HG03521 (cell line): ENCODE measurements at regions not wholly inside any gene's neighbourhood (a gene's known extent, or its start where the extent isn't known, plus 50 kb on each side); places are given as distances from the start of the nearest gene placed in this dataset.

ENCODE experiments used
- ATAC-seq: cut with Tn5 transposase; IDR thresholded peaks from one replicate; pipeline ENCODE4 v1.9.1; 2021; ENCODE audit warnings: mild to moderate bottlenecking, moderate library complexity; ENCODE audit not compliant: unreplicated experiment

DNA sequence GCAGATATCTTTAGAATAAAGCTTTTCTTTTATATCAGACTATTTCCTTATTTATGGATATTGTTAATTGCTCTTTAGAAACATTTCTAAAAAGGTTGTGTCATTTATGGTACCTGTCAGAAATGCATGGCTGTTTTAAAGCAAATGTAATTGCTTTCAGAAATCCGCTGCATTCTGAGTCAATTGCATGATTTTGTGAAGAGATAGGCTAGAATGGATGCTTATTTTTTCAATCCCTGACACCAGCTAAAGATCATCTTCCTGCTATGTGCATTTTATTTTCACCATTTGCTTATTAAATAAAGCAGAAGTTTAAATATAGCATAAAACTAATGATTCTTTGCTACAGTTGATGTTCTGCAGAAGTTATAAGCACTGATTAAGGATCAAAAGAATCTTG is 170.2 kb upstream of the C9orf72 start:
- ATAC-seq: no peak

DNA sequence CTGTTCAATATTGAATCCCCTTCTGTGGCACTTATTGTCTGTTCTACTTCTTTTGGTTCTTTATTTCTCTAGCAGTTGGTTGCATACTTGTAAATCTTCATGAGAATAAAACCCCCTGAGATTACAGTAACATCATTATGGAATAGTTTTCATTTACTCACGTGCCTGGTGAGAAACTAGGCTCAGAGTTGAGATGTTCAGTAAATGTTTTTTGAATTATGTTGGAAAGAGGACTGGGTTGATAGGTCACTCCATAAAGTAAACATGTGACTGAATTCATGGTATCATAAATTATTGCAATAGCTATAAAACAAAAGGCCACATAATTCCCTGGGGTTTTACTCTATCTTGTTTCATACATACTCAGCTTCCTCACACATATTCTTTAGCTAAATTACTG is 174.2 kb upstream of the C9orf72 start:
- ATAC-seq: no peak

GRCh38 chr9:27749838-27750237 is 176.6 kb upstream of the C9orf72 start:
- ATAC-seq: no peak

DNA sequence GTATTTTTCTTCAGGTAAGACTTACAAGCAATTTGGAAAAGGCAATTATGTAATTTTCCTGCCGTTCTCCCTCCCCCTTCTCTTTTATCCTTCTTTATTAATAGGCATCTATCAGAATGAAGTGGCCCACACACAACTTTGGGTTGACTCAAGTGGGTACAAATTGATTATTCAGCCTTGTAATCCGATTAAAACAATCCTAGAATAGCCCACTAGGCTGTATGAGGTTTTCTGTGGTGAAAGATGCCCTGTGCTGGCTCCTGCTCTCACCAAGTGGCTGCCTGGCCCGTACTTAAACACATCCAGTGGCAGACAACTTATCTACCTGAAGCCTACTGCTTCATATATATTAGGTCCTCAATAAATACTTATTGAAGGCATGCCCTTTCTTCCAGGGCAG is 177.3 kb upstream of the C9orf72 start:
- ATAC-seq: no peak

DNA sequence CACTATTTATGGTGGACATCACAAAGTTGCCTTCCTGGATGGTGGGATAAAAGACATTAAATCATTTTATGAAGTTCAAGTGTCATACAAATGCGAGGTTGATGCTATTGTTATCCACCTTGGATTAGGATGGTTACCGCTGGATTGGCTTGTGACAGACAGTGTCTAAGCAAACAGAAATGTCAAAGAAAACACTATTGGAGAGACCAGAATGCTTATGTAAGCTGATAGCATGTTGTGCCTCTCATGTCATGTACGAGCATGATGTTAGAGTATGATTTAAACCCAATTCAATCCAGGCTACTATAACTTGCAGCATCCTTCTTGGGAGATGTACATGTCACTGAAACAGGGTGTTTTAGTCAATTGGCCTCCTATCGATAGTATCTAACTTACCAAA is 178.8 kb upstream of the C9orf72 start:
- no peak for ATAC-seq

DNA sequence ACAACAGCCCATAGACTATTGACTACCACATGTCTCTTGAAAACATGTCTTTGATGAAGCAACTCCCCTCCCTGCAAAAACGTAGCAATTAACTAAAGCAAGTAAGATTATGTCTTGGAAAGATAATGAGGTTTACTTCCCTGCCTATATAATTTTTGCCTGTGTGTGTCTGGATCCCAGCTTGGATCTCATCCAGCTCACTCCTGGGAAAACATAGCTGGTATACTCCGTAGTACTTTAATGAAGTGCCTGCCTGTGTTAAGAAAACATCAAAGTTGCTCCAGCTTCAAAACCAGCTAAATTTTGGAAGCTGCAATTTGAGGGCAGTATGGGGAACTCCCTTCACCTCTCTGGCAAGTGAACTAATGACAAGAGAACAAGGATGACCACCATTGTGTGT is 182.6 kb upstream of the C9orf72 start:
- no peak for ATAC-seq

DNA sequence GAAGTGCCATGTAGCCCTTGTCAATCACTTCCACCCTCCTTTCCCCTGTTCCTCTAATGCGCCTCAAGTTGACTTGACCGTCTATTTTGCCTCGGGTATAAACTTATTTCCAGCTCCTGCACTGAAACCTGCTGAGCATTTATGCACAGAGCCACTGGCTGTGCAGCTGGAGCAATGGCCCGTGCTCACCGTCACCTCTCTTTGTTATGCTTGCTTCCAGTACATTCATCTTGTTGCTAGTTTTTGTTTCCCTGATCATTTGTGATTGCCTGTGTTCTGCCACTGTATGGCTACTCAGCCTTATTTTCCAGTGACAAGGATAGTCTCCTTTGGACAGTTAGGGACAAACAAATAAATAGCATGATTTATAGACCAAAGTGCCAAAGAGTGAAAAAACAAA is 183.1 kb upstream of the C9orf72 start:
- no peak for ATAC-seq

- no peak for ATAC-seq
Measured at GRCh38 chr9:27763831-27764230, 190.6 kb upstream of the C9orf72 start.

DNA sequence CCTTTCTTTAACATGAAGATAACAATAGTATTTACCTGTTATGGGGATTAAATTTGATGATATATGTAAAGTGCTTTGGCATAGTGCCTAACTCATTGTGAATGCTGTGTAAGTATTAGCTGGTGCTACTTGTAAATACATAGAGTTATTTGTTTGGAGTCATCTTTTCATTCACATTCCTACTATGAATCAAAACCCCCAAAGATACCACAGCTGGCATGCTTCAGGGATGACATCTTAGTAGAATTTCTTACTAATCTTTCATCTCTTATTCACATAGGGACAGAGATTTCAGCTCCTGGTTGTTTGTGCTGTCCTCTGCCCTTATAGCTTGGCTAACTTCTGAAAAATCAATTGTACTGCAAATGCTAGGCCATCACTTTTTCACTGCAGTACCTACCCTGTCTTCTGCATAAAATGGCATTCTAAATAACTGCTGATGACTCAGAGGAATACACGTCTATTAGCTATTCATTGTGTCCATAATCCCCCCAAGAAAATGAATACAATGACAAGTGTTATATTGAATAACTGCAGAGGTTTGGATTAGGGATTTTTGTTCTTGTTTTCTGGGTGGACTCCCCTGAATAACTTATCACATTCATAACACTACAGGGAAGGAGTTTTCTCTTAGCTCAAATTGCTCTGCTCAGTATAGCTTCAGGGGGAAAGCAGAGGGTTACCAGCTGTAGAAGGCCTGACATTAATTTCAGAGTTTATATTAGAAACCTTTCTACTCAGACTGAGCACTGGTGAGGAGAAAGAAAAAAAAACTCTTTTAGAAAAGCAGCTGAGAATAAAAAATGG is 192.2 kb upstream of the C9orf72 start:
- ATAC-seq: no peak

DNA sequence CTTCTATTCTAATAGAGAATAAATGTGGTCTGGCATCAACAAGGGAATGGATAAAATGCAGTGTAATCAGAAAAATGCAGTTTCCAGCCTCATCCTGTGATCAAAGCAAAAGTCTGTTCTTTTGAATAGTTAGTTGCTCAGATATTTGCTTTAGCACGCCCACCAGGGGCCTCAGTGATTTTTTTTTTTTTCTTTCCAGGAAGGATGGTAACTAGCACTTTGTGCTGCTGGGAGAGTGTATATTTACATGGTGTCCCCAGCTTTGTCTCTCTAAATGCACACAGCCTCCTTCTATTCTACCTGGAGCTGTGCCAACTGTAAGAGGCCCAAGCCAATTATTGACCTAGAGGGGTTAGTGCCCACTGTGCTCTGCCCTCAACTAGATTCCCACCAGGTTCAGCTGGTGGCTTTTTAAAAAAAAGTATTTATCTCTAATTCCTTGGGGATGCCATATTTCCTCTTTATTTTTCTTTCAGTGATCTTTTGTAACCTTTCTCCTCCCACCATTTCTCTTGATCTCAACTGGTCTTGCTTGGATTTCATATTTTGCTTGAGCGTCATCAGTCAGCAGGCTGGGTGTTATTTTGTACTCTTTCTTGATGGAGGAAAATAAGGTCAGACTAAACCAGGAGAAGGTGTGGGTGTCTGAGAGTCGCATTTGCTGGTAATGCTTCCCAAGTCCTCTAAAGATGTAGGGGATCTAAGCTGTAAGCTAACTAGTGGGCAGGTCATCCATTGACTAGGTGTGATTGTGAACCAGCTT is 193.0 kb upstream of the C9orf72 start:
- no peak for ATAC-seq

DNA sequence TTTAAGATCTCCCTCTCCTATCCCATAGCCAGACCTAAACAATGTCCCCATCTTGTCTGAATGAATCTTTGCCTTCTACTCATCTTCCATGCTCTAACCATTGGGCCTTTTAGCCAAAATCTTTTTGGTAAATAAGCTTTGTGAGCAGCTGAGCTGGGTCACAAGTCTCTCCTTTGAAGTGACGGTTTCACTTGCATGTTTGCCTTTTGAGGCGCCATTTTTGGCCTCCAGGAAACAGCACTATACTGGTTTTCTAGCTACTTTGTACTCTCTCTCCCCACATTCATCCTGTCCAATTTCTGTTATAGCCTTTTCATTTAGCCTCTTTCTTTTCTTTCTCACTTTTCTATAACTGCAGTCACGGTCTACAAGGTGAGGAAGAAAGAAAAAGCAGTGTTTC is 195.5 kb upstream of the C9orf72 start:
- ATAC-seq: no peak

DNA sequence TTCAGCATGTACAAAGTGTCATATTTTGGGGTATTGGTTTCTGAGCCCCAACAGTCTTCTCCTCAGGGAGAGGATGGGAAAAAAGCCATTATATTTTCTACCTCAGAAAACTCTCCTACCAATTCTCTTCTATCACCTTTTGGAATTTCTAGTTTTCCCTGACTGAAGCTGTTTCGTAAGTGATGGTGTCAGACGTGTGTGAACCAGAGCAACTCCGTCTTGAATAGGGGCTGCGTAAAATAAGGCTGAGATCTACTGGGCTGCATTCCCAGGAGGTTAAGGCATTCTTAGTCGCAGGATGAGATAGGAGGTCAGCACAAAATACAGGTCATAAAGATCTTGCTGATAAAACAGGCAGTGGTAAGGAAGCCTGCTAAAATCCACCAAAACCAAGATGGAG is 197.3 kb upstream of the C9orf72 start:
- no peak for ATAC-seq

- no peak for ATAC-seq
Measured at GRCh38 chr9:27771803-27772545, 198.7 kb upstream of the C9orf72 start.

- no peak for ATAC-seq
Measured at GRCh38 chr9:27784847-27785713, 211.8 kb upstream of the C9orf72 start.

GRCh38 chr9:27785714-27786100 is 212.4 kb upstream of the C9orf72 start:
- ATAC-seq: no peak

- ATAC-seq: no peak
Measured at GRCh38 chr9:27787891-27788290, 214.6 kb upstream of the C9orf72 start.

- no peak for ATAC-seq
Measured at GRCh38 chr9:27791311-27791710, 218.0 kb upstream of the C9orf72 start.

DNA sequence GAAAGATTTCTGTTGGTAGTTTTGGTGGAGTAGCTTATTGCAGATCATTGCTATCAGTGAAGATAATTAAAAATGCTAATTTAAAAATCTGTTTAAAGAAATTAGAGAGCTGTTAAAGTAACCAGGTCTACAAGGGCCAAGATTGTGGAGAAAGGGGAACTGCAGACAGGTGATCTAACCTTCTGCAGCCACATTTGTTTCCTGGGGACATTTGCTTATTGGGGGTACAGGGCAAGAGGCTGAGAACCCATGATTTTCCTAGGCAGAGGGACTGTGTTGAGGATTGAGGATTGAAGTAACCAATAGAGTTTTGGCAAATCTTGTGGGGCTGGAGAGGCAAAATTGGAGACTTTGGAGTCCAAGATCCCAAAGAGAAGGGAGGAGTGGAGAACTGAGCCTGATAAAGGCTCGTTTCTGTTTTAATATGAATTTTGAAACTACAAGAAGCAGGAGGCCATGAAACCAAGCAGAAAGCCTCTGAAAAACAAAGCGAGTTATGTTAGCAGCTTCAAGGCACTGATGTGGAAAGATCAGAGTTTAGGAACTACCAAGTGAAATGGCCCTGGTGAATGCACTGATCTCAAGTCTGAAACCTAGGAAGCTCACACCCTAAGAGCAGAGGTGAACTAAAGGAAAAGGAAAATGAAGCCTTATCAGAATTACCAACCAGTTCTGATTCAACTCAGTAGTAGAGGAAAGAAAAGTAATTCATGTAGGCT is 219.8 kb upstream of the C9orf72 start:
- ATAC-seq: no peak

GRCh38 chr9:27799326-27799725 is 226.0 kb upstream of the C9orf72 start:
- ATAC-seq: no peak

DNA sequence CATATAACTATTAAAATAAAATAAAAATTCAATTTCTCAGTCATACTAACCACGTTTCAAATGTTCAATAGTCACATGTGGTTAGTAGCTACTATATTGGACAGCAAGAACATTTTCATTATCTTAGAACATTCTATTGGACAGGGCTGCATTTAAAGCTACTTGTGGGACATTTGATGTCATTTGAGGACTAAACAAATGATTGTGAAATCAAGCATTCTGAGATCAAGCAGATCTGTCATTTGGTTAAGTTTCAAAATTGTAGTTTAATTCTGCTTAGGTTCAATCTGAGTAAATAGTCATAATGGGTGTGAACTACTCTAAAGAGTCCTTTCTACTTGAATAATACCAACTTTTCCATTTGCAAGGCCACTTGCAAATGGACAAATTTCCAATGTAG is 226.9 kb upstream of the C9orf72 start:
- ATAC-seq: no peak
